ENCODE measurements at regions not wholly inside any gene's neighbourhood (a gene's known extent, or its start where the extent isn't known, plus 50 kb on each side); places are given as distances from the start of the nearest gene placed in this dataset.

GRCh38 chr12:67797753-67798152 lies 149.2 kb downstream of the DYRK2 start:
- TF ChIP-seq, protein P1, sequence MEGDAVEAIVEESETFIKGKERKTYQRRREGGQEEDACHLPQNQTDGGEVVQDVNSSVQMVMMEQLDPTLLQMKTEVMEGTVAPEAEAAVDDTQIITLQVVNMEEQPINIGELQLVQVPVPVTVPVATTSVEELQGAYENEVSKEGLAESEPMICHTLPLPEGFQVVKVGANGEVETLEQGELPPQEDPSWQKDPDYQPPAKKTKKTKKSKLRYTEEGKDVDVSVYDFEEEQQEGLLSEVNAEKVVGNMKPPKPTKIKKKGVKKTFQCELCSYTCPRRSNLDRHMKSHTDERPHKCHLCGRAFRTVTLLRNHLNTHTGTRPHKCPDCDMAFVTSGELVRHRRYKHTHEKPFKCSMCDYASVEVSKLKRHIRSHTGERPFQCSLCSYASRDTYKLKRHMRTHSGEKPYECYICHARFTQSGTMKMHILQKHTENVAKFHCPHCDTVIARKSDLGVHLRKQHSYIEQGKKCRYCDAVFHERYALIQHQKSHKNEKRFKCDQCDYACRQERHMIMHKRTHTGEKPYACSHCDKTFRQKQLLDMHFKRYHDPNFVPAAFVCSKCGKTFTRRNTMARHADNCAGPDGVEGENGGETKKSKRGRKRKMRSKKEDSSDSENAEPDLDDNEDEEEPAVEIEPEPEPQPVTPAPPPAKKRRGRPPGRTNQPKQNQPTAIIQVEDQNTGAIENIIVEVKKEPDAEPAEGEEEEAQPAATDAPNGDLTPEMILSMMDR (IDR thresholded peaks at IDR 0.05; ENCODE audit: insufficient read depth, low read depth, low read length): no peak
- TF ChIP-seq EZH2 (IDR thresholded peaks at IDR 0.05; ENCODE audit: insufficient read depth, low read length): no peak
